ENCODE measurements at regions not wholly inside any gene's neighbourhood (a gene's known extent, or its start where the extent isn't known, plus 50 kb on each side); places are given as distances from the start of the nearest gene placed in this dataset.

- TF ChIP-seq POLR2A (IDR thresholded peaks at IDR 0.05) = no peak
- TF ChIP-seq, protein P1, sequence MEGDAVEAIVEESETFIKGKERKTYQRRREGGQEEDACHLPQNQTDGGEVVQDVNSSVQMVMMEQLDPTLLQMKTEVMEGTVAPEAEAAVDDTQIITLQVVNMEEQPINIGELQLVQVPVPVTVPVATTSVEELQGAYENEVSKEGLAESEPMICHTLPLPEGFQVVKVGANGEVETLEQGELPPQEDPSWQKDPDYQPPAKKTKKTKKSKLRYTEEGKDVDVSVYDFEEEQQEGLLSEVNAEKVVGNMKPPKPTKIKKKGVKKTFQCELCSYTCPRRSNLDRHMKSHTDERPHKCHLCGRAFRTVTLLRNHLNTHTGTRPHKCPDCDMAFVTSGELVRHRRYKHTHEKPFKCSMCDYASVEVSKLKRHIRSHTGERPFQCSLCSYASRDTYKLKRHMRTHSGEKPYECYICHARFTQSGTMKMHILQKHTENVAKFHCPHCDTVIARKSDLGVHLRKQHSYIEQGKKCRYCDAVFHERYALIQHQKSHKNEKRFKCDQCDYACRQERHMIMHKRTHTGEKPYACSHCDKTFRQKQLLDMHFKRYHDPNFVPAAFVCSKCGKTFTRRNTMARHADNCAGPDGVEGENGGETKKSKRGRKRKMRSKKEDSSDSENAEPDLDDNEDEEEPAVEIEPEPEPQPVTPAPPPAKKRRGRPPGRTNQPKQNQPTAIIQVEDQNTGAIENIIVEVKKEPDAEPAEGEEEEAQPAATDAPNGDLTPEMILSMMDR (IDR thresholded peaks at IDR 0.05) = no peak
Observed at GRCh38 chr5:102130386-102130785, 165.7 kb downstream of the SLCO4C1 start.

All from testis (tissue), 2 donors.